ENCODE measurements at regions not wholly inside any gene's neighbourhood (a gene's known extent, or its start where the extent isn't known, plus 50 kb on each side); places are given as distances from the start of the nearest gene placed in this dataset.
"Not testable (repeated sequence)": the region's sequence is repeated elsewhere in the genome, so short reads cannot be mapped to it uniquely, and the experiment has no call there.

DNA sequence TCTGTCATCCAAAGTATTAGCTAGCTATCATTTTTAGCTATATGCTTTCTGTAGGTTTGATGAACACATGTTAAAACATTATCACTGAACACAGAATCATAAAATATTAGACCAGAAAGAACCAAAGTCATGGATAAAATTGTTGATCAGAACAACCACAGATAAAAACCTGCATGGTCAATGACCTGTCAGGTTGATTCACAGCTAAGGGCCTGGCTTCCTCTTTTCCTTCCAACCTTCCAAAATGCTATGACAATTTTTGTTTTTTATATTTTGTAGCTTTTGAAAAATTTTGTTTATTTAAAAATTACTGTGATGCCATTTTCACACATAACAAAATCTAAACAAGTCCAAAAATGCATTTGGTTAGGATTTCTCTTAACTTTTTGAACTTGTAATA is 444.4 kb upstream of the CHRM2 start:
- Histone ChIP-seq H4K8ac (ENCODE audit: low read depth in 2 of 2, low read length in 2 of 2) (no peak overlapping the region), H3K4me1 (ENCODE audit: control insufficient read depth, insufficient read depth, low read length) (no peaks in the 10 kb centered on the region), H3K9me3 (ENCODE audit: control insufficient read depth, insufficient read depth, low read length) (no peaks in the 10 kb centered on the region), H3K14ac (replicated peaks; ENCODE audit: low read depth, low read length) (no peak overlapping the region), H3K27me3 (ENCODE audit: control insufficient read depth, insufficient read depth, low read length) (no peaks in the 10 kb centered on the region), H2AK5ac (ENCODE audit: low read depth, low read length) (no peak overlapping the region), H3K9ac (ENCODE audit: low read depth, low read length) (no peak overlapping the region), H2BK5ac (ENCODE audit: low read depth, low read length, poor library complexity, severe bottlenecking) (no peak overlapping the region), H3K79me1 (ENCODE audit: low read depth in 1 of 2, low read length in 2 of 2) (no peaks in the 10 kb centered on the region), H3K4ac (ENCODE audit: low read depth, low read length) (no peak overlapping the region), H4K91ac (ENCODE audit: insufficient read depth, low read depth, low read length) (no peak overlapping the region), H3K36me3 (ENCODE audit: control insufficient read depth, insufficient read depth, low read length) (no peaks in the 10 kb centered on the region), H2AFZ (replicated peaks; ENCODE audit: low read length, poor library complexity) (no peak overlapping the region), H4K5ac (ENCODE audit: low read depth, low read length) (no peak overlapping the region), H3K27ac (ENCODE audit: insufficient read depth, low read length) (no peak overlapping the region), H3K23ac (ENCODE audit: low read depth, low read length) (no peak overlapping the region), H3K4me3 (ENCODE audit: insufficient read depth, low read depth, low read length) (no peak overlapping the region), H4K20me1 (ENCODE audit: insufficient read depth, low read length) (no peaks in the 10 kb centered on the region), H3K9me1 (ENCODE audit: insufficient read depth, low read length) (no peaks in the 10 kb centered on the region), H2BK15ac (ENCODE audit: low read depth, low read length) (no peak overlapping the region), H2BK20ac (ENCODE audit: low read depth, low read length) (no peak overlapping the region), H2AK9ac (replicated peaks; ENCODE audit: low read depth, low read length, poor library complexity) (no peak overlapping the region), H2BK120ac (ENCODE audit: low read depth, low read length) (no peak overlapping the region), H3K4me2 (ENCODE audit: low read depth, low read length) (no peak overlapping the region), H3K56ac (ENCODE audit: extremely low read depth, insufficient read depth, low read length) (no peak overlapping the region), H3K18ac (ENCODE audit: low read depth, low read length) (no peak overlapping the region)
- TF ChIP-seq POLR2A (IDR thresholded peaks at IDR 0.05; ENCODE audit: low read depth, low read length) (no peak), NFE2L2 (IDR thresholded peaks at IDR 0.05; ENCODE audit: low read depth, low read length) (no peak), CHD1 (IDR thresholded peaks at IDR 0.05; ENCODE audit: low read depth, low read length) (no peak), MAFK (IDR thresholded peaks at IDR 0.05; ENCODE audit: low read depth, low read length) (no peak), MAZ (IDR thresholded peaks at IDR 0.05; ENCODE audit: borderline replicate concordance, low read depth, low read length) (no peak), BHLHE40 (IDR thresholded peaks at IDR 0.05; ENCODE audit: low read depth, low read length) (no peak)
- TF ChIP-seq, protein P1, sequence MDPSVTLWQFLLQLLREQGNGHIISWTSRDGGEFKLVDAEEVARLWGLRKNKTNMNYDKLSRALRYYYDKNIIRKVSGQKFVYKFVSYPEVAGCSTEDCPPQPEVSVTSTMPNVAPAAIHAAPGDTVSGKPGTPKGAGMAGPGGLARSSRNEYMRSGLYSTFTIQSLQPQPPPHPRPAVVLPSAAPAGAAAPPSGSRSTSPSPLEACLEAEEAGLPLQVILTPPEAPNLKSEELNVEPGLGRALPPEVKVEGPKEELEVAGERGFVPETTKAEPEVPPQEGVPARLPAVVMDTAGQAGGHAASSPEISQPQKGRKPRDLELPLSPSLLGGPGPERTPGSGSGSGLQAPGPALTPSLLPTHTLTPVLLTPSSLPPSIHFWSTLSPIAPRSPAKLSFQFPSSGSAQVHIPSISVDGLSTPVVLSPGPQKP (IDR thresholded peaks at IDR 0.05; ENCODE audit: borderline replicate concordance, low read depth, low read length): no peak
- ChIA-PET POLR2A (ENCODE audit: unreplicated experiment) (no interaction called here), CTCF (no interaction called here)
- in situ Hi-C loops (cut with MboI; ENCODE audit: low sequenced_read_pairs) (loop anchor here (25.0 kb wide), 1 partner anchor 1163 kb away; no protein-coding TSS in a partner anchor), intact Hi-C loops (cut with micrococcal nuclease) (no loop called here), dilution Hi-C loops (cut with HindIII; ENCODE audit: low sequenced_read_pairs, unreplicated experiment) (no loop called here)
- no TSS peak for BruUV-seq (replicated peaks)
- DNase-seq: no peak
- ATAC-seq (ENCODE audit: low read depth): no peak

DNA sequence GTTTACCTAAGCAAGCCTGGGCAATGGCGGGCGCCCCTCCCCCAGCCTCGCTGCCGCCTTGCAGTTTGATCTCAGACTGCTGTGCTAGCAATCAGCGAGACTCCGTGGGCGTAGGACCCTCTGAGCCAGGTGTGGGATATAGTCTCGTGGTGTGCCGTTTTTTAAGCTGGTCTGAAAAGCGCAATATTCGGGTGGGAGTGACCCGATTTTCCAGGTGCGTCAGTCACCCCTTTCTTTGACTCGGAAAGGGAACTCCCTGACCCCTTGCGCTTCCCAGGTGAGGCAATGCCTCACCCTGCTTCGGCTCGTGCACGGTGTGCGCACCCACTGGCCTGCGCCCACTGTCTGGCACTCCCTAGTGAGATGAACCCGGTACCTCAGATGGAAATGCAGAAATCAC is 442.6 kb upstream of the MTPN start:
- H2BK15ac ChIP-seq (ENCODE audit: low read depth, low read length); H3K79me1 ChIP-seq (ENCODE audit: low read depth in 1 of 2, low read length in 2 of 2); BruUV-seq (replicated peaks); H3K23ac ChIP-seq (ENCODE audit: low read depth, low read length); H3K9ac ChIP-seq (ENCODE audit: low read depth, low read length); H3K27ac ChIP-seq (ENCODE audit: insufficient read depth, low read length); H3K4me2 ChIP-seq (ENCODE audit: low read depth, low read length); H2BK20ac ChIP-seq (ENCODE audit: low read depth, low read length); intact Hi-C loops (cut with micrococcal nuclease); H3K36me3 ChIP-seq (ENCODE audit: control insufficient read depth, insufficient read depth, low read length); H4K5ac ChIP-seq (ENCODE audit: low read depth, low read length); H2AK9ac ChIP-seq (replicated peaks; ENCODE audit: low read depth, low read length, poor library complexity); H3K4me3 ChIP-seq (ENCODE audit: insufficient read depth, low read depth, low read length); DNase-seq; dilution Hi-C loops (cut with HindIII; ENCODE audit: low sequenced_read_pairs, unreplicated experiment); H2BK120ac ChIP-seq (ENCODE audit: low read depth, low read length); H3K56ac ChIP-seq (ENCODE audit: extremely low read depth, insufficient read depth, low read length); H3K4me1 ChIP-seq (ENCODE audit: control insufficient read depth, insufficient read depth, low read length); H3K14ac ChIP-seq (replicated peaks; ENCODE audit: low read depth, low read length); ATAC-seq (ENCODE audit: low read depth); H3K9me1 ChIP-seq (ENCODE audit: insufficient read depth, low read length); H4K20me1 ChIP-seq (ENCODE audit: insufficient read depth, low read length); H3K4ac ChIP-seq (ENCODE audit: low read depth, low read length); H4K8ac ChIP-seq (ENCODE audit: low read depth in 2 of 2, low read length in 2 of 2); H2AFZ ChIP-seq (replicated peaks; ENCODE audit: low read length, poor library complexity); H3K9me3 ChIP-seq (ENCODE audit: control insufficient read depth, insufficient read depth, low read length); POLR2A ChIA-PET (ENCODE audit: unreplicated experiment); H3K18ac ChIP-seq (ENCODE audit: low read depth, low read length); CTCF ChIA-PET; H2BK5ac ChIP-seq (ENCODE audit: low read depth, low read length, poor library complexity, severe bottlenecking); H3K27me3 ChIP-seq (ENCODE audit: control insufficient read depth, insufficient read depth, low read length); H2AK5ac ChIP-seq (ENCODE audit: low read depth, low read length); H4K91ac ChIP-seq (ENCODE audit: insufficient read depth, low read depth, low read length): not testable (repeated sequence)
- WGBS, 2 experiments (ENCODE audit: extremely low coverage in 2 of 2, insufficient read length in 1 of 2): no CpG with 5 or more reads among the region's 21 CpGs
- in situ Hi-C loops (cut with MboI; ENCODE audit: low sequenced_read_pairs): loop anchor here (25.0 kb wide), 1 partner anchor 1168 kb away; no protein-coding TSS in a partner anchor
